ENCODE measurements at regions not wholly inside any gene's neighbourhood (a gene's known extent, or its start where the extent isn't known, plus 50 kb on each side); places are given as distances from the start of the nearest gene placed in this dataset.
"Not testable (repeated sequence)": the region's sequence is repeated elsewhere in the genome, so short reads cannot be mapped to it uniquely, and the experiment has no call there.

DNA sequence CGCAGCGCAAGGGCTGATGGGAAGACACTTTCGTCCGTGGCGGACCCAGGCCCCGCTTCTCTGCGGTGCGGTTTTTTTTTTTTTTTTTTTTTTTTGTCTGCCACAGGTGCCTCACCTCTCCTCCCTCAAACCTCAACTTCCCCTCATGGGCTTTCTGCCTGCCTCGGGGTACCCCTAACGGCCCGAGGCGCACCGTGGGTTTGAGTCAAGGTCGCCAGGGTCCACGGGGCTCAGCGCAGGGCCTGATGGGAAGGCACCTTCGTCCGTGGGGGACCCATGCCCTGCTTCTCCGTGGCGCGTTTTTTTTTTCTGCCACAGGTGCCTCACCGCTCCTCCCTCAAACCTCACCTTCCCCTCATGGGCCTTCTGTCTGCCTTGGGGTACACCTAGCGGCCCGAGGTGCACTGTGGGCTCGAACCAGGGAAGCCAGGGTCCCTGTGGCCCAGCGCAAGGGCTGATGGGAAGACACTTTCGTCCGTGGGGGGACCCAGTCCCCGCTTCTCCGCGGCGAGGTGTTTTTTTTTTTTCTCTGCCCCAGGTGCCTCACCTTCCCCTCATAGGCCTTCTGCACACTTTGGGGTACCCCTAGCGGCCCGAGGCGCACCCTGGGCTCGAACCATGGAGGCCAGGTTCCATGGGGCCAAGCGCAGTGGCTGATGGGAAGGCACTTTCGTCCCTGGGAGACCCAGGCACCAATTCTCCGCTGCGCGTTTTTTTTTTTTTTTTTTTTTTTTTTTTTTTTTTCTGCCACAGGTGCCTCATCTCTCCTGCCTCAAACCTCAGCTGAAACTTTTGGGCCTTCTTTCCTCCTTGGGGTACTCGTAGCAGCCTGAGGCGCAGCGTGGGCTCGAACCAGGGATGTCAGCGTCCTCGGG is 165.2 kb upstream of the ZNG1F start:
- not testable (repeated sequence) for H3K9me3 ChIP-seq (ENCODE audit: low read depth, low read length); H3K27ac ChIP-seq (ENCODE audit: low read depth, low read length); H3K36me3 ChIP-seq (ENCODE audit: insufficient read depth, low read length); H2AFZ ChIP-seq (ENCODE audit: low read length); H3K4me1 ChIP-seq (ENCODE audit: insufficient read depth, low read length); H3K27me3 ChIP-seq (ENCODE audit: insufficient read depth, low read length); H3K4me2 ChIP-seq (ENCODE audit: insufficient read depth, low read length); H3K79me2 ChIP-seq (ENCODE audit: insufficient read depth, low read length); H4K20me1 ChIP-seq (ENCODE audit: insufficient read depth, low read length); H3K4me3 ChIP-seq (ENCODE audit: insufficient read depth, low read length); DNase-seq (ENCODE audit: insufficient read length, low spot score, missing footprints)

DNA sequence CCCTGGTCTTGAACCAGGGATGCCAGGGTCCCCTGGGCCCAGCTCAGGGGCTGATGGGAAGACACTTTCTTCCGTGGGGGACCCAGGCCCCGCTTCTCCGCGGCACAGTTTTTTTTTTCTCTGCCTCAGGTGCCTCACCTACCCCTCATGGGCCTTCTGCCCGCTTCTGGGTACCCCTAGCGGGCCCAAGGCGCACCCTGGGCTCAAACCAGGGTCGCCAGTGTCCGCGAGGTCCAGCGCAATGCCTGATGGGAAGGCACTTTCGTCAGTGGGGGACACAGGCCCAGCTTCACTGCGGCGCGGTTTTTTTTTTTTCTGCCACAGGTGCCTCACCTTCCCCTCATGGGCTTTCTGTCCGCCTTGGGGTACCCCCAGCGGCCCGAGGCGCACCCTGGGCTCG is 163.9 kb upstream of the ZNG1F start:
- H3K4me3 ChIP-seq (ENCODE audit: insufficient read depth, low read length); H3K36me3 ChIP-seq (ENCODE audit: insufficient read depth, low read length); H4K20me1 ChIP-seq (ENCODE audit: insufficient read depth, low read length); H2AFZ ChIP-seq (ENCODE audit: low read length); H3K4me1 ChIP-seq (ENCODE audit: insufficient read depth, low read length); DNase-seq (ENCODE audit: insufficient read length, low spot score, missing footprints); H3K27ac ChIP-seq (ENCODE audit: low read depth, low read length); H3K4me2 ChIP-seq (ENCODE audit: insufficient read depth, low read length); H3K79me2 ChIP-seq (ENCODE audit: insufficient read depth, low read length); H3K9me3 ChIP-seq (ENCODE audit: low read depth, low read length); H3K27me3 ChIP-seq (ENCODE audit: insufficient read depth, low read length): not testable (repeated sequence)

DNA sequence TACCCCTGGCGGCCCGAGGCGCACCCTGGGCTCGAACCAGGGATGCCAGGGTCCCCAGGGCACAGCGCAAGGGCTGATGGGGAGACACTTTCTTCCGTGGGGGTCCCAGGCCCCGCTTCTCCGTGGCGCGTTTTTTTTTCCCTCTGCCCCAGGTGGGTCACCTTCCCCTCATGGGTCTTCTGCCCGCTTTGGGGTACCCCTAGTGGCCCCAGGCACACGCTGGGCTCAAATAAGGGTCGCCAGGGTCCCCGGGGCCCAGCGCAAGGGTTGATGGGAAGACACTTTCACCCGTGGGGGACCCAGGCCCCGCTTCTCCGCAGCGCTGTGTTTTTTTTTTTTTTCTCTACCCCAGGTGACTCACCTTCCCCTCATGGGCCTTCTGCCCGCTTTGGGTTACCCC is 163.3 kb upstream of the ZNG1F start:
- H4K20me1 ChIP-seq (ENCODE audit: insufficient read depth, low read length); DNase-seq (ENCODE audit: insufficient read length, low spot score, missing footprints); H3K4me1 ChIP-seq (ENCODE audit: insufficient read depth, low read length); H2AFZ ChIP-seq (ENCODE audit: low read length); H3K4me3 ChIP-seq (ENCODE audit: insufficient read depth, low read length); H3K36me3 ChIP-seq (ENCODE audit: insufficient read depth, low read length); H3K4me2 ChIP-seq (ENCODE audit: insufficient read depth, low read length); H3K9me3 ChIP-seq (ENCODE audit: low read depth, low read length); H3K27me3 ChIP-seq (ENCODE audit: insufficient read depth, low read length); H3K27ac ChIP-seq (ENCODE audit: low read depth, low read length); H3K79me2 ChIP-seq (ENCODE audit: insufficient read depth, low read length): not testable (repeated sequence)

DNA sequence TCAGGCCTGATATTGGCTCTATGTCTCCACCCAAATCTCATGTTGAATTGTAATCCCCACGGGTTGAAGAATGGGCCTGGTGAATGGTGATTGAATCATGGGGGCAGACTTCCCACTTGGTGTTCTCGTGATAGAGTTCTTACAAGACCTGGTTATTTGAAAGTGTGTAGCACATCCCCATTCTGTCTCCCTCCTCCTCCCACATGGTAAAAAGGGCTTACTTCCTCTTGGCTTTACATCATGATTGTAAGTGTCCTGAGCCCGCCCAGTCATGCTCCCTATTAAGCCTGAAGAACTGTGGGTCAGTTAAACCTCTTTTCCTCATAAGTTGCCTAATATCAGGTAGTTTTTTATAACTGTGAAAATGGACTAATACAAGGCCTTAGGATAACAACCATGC is 158.8 kb upstream of the ZNG1F start:
- not testable (repeated sequence) for H3K4me3 ChIP-seq (ENCODE audit: insufficient read depth, low read length); DNase-seq (ENCODE audit: insufficient read length, low spot score, missing footprints); H3K4me2 ChIP-seq (ENCODE audit: insufficient read depth, low read length); H3K27me3 ChIP-seq (ENCODE audit: insufficient read depth, low read length); H3K9me3 ChIP-seq (ENCODE audit: low read depth, low read length); H3K36me3 ChIP-seq (ENCODE audit: insufficient read depth, low read length); H3K79me2 ChIP-seq (ENCODE audit: insufficient read depth, low read length); H4K20me1 ChIP-seq (ENCODE audit: insufficient read depth, low read length); H3K4me1 ChIP-seq (ENCODE audit: insufficient read depth, low read length); H3K27ac ChIP-seq (ENCODE audit: low read depth, low read length); H2AFZ ChIP-seq (ENCODE audit: low read length)

DNA sequence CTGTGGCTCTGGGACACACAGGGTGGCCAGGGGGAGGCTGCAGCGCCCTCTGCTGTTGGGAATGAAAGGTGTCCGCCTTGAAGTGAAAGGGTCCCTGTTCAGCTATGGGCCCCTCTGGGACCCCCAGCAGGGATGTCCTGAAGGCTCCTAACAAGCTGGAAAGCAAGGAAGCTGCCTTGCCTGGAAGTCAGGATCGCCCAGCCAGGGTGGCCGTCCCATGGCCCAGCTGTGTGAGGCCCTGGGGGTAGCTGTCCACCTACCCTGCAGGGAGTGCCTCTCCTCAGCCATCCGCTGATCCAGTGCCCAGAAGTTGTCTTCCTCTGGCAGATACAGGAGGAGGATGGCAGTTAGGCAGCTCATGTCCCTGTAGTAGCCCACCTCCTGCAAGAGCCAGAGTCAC is 143.4 kb upstream of the ZNG1F start:
- not testable (repeated sequence) for H3K27ac ChIP-seq (ENCODE audit: low read depth, low read length); H3K27me3 ChIP-seq (ENCODE audit: insufficient read depth, low read length); H3K79me2 ChIP-seq (ENCODE audit: insufficient read depth, low read length); H3K9me3 ChIP-seq (ENCODE audit: low read depth, low read length); H2AFZ ChIP-seq (ENCODE audit: low read length); H3K4me1 ChIP-seq (ENCODE audit: insufficient read depth, low read length); H4K20me1 ChIP-seq (ENCODE audit: insufficient read depth, low read length); DNase-seq (ENCODE audit: insufficient read length, low spot score, missing footprints); H3K4me3 ChIP-seq (ENCODE audit: insufficient read depth, low read length); H3K36me3 ChIP-seq (ENCODE audit: insufficient read depth, low read length); H3K4me2 ChIP-seq (ENCODE audit: insufficient read depth, low read length)

DNA sequence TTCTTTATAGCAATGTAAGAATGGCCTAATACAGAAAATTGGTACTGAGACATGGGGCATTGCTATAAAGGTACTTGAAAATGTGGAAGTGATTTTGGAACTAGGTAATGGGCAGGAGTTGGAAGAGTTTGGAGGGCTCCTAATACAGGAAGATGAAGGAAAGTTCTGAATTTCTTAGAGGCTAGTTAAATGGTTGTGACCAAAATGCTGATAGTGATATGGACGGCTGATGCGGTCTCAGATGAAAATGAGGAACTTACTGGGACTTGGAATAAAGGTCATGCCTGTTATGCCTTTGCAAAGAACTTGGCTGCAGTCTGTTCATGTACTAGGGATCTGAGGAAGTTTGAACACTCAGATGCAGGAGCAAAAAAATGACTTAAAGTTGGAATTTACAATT is 132.2 kb upstream of the ZNG1F start:
- not testable (repeated sequence) for DNase-seq (ENCODE audit: insufficient read length, low spot score, missing footprints); H2AFZ ChIP-seq (ENCODE audit: low read length); H3K27me3 ChIP-seq (ENCODE audit: insufficient read depth, low read length); H4K20me1 ChIP-seq (ENCODE audit: insufficient read depth, low read length); H3K4me1 ChIP-seq (ENCODE audit: insufficient read depth, low read length); H3K4me2 ChIP-seq (ENCODE audit: insufficient read depth, low read length); H3K9me3 ChIP-seq (ENCODE audit: low read depth, low read length); H3K27ac ChIP-seq (ENCODE audit: low read depth, low read length); H3K36me3 ChIP-seq (ENCODE audit: insufficient read depth, low read length); H3K4me3 ChIP-seq (ENCODE audit: insufficient read depth, low read length); H3K79me2 ChIP-seq (ENCODE audit: insufficient read depth, low read length)

DNA sequence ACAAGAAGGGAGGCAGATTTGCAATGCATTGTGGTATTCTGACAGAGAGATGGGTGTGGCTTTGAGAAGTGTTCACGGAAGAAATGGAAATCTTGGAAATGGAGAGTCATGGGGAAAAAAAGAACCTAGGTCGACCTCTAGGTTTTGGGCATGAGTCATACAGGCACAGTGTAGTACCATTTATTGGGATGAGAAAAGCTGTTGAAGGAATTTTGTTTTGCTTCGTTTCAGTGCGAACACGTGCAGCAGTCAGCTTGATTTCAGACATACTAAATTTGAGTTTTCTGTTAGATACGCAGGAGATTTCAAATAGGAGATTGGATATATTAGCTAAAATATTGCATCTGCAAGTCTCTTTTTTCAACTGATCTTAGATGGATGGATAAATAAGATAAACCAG is 119.8 kb upstream of the ZNG1F start:
- H4K20me1 ChIP-seq (ENCODE audit: insufficient read depth, low read length); H3K79me2 ChIP-seq (ENCODE audit: insufficient read depth, low read length); H3K4me2 ChIP-seq (ENCODE audit: insufficient read depth, low read length); H3K4me3 ChIP-seq (ENCODE audit: insufficient read depth, low read length); H2AFZ ChIP-seq (ENCODE audit: low read length); H3K9me3 ChIP-seq (ENCODE audit: low read depth, low read length); H3K27me3 ChIP-seq (ENCODE audit: insufficient read depth, low read length); H3K36me3 ChIP-seq (ENCODE audit: insufficient read depth, low read length); DNase-seq (ENCODE audit: insufficient read length, low spot score, missing footprints); H3K27ac ChIP-seq (ENCODE audit: low read depth, low read length); H3K4me1 ChIP-seq (ENCODE audit: insufficient read depth, low read length): not testable (repeated sequence)

DNA sequence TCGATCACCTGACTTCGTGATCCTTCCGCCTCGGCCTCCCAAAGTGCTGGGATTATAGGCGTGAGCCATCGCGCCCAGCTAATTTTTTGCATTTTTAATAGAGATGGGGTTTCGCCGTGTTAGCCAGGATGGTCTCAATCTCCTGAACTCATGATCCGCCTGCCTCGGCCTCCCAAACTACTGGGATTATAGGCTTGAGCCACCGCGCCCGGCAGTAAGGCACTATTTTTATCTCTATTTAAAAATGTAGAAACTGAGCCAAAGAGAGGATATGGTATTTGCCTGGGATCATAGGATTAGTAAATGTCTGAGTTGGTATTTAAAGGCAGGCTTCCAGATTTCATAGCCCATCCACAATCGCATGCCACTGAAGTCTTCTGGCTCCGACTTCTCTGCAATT is 96.6 kb upstream of the ZNG1F start:
- not testable (repeated sequence) for H3K27me3 ChIP-seq (ENCODE audit: insufficient read depth, low read length); DNase-seq (ENCODE audit: insufficient read length, low spot score, missing footprints); H3K36me3 ChIP-seq (ENCODE audit: insufficient read depth, low read length); H3K79me2 ChIP-seq (ENCODE audit: insufficient read depth, low read length); H3K9me3 ChIP-seq (ENCODE audit: low read depth, low read length); H4K20me1 ChIP-seq (ENCODE audit: insufficient read depth, low read length); H3K4me1 ChIP-seq (ENCODE audit: insufficient read depth, low read length); H3K4me2 ChIP-seq (ENCODE audit: insufficient read depth, low read length); H3K4me3 ChIP-seq (ENCODE audit: insufficient read depth, low read length); H3K27ac ChIP-seq (ENCODE audit: low read depth, low read length); H2AFZ ChIP-seq (ENCODE audit: low read length)
